HG03064 (cell line): ENCODE measurements at regions not wholly inside any gene's neighbourhood (a gene's known extent, or its start where the extent isn't known, plus 50 kb on each side); places are given as distances from the start of the nearest gene placed in this dataset.
"Not testable (repeated sequence)": the region's sequence is repeated elsewhere in the genome, so short reads cannot be mapped to it uniquely, and the experiment has no call there.

Experiments used
- ATAC-seq: cut with Tn5 transposase; IDR thresholded peaks from one replicate; pipeline ENCODE4 v1.9.1; 2021; ENCODE audit warnings: low read depth; ENCODE audit not compliant: unreplicated experiment

DNA sequence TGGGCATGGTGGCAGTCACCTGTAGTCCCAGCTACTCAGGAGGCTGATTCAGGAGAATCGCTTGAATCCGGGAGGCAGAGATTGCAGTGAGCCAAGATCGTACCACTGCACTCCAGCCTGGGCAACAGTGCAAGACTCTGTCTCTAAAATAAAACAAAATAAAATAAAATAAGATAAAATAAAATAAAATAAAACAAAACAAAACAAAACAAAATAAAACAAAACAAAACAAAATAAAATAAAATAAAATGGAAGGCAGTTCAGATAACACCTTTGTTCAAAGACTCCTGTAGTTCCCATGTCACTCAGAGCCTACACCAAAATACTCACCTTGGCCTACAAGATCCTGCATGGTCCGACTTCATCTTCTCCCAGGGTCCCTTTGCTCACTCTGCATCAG is 61.3 kb downstream of the SYF2 start:
- ATAC-seq: not testable (repeated sequence)

- no peak for ATAC-seq
These were observed 61.9 kb downstream of the SYF2 start for GRCh38 chr1:25170439-25170838.

- ATAC-seq: no peak
These were observed 62.7 kb downstream of the SYF2 start for GRCh38 chr1:25169610-25170009.

DNA sequence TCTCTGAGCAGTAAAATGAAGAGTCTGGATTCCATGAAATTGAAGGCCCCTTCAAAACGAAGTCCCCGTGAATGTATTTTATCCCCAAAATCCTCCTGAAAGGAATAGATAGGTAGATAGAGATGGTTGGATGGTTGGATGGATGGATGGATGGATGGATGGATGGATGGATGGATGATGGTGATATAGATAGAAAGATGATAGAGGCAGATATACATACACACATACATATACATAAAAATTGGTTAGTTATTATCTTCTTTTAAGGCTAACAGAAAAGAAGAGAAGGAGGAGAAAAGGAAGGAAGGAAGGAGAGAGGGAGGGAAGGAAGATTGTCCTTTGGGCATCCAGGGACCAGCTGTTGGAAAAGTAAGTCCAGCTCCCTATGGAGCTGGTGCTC is 63.1 kb downstream of the SYF2 start:
- no peak for ATAC-seq

- no peak for ATAC-seq
These were observed 63.9 kb downstream of the SYF2 start for GRCh38 chr1:25168193-25169071.

- no peak for ATAC-seq
These were observed 64.8 kb downstream of the SYF2 start for GRCh38 chr1:25167269-25168192.

GRCh38 chr1:25166847-25167246 is 65.5 kb downstream of the SYF2 start:
- ATAC-seq: no peak

- no peak for ATAC-seq
These were observed 68.3 kb downstream of the SYF2 start for GRCh38 chr1:25163986-25164385.

GRCh38 chr1:25161981-25162380 is 70.3 kb downstream of the SYF2 start:
- ATAC-seq: no peak

DNA sequence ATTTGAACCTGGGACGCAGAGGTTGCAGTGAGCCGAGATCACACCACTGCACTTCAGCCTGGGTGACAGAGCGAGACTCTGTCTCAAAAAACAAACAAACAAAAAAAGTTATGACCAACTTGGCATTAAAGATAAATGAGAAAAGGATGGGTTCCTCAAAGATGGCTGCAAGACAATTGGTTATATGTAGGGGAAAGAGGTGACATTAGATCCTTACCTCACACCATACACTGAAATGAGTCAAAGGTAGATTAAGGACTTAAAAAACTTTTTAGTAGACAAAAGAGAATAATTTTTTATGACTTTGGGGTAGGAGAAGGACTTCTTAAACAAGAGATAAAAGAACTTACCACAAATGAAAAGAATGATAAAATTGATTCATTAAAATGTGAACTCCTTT is 74.5 kb downstream of the SYF2 start:
- no peak for ATAC-seq

GRCh38 chr1:25150985-25151495 is 81.3 kb downstream of the SYF2 start:
- ATAC-seq: no peak

DNA sequence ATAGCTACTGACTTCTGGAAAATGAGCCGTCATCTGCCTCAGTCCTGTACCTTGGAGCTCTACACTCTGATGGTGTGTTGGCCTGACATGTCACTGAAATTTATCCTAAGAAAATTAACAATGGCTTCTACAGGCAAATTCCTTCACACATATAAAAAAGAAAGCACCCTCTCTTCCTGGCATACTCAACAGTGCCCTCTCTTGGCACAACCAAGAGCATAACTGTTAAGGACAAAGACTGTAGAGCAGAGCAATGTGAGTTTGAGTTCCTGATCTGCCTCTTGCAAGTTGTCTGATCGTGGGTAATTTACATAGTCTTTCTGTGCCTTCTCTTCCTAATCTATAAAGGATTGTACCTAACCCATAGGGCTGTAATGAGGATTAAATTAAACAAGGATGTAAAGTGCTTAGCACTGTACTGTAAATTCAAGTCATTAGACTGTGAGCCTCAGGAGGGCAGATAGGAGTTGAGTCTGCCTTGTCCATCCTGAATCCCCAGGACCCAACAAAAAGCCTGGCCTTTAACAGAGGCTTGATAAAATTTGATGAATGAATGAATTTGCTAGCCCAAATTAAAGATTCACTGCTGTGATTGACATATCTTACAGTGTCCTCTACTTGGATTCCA is 83.5 kb downstream of the SYF2 start:
- no peak for ATAC-seq

GRCh38 chr1:25146451-25146855 is 85.8 kb downstream of the SYF2 start:
- ATAC-seq: no peak

GRCh38 chr1:25145775-25146393 is 86.4 kb downstream of the SYF2 start:
- ATAC-seq: no peak

DNA sequence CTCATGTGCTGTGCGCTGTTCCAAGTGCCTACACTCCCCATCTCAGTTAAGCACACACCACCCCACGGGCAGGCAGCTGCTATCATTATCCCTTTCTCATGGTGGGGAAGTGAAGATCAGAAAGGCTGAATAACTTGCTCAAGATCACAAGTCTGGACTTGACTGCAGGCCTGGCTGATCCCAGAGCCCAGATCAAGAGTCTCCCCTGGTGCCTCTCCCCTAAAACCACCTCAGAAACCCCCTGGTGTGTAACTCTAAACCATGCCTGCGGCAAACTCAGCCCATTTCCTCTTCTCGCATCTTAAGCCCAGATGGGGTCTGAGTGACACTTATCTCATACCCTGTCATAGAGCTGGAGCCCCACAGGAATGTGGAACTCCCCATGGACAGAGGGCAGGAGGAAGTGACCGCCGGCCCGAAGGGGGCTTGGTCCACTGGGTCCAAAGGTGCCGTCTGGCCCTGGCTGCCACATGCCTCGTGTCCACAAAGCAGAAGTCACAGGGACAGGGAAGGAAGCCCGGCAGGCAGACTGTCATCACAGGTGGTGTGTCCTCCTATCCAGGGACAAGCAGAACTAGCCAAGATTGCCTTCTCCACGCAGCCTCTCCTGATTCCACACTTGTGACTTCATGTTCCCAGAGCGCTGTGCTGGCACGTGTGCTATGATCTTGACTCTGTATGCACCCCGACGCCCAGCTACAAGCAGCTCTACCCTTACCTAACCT is 92.1 kb downstream of the SYF2 start:
- ATAC-seq: peak; percentile 61

DNA sequence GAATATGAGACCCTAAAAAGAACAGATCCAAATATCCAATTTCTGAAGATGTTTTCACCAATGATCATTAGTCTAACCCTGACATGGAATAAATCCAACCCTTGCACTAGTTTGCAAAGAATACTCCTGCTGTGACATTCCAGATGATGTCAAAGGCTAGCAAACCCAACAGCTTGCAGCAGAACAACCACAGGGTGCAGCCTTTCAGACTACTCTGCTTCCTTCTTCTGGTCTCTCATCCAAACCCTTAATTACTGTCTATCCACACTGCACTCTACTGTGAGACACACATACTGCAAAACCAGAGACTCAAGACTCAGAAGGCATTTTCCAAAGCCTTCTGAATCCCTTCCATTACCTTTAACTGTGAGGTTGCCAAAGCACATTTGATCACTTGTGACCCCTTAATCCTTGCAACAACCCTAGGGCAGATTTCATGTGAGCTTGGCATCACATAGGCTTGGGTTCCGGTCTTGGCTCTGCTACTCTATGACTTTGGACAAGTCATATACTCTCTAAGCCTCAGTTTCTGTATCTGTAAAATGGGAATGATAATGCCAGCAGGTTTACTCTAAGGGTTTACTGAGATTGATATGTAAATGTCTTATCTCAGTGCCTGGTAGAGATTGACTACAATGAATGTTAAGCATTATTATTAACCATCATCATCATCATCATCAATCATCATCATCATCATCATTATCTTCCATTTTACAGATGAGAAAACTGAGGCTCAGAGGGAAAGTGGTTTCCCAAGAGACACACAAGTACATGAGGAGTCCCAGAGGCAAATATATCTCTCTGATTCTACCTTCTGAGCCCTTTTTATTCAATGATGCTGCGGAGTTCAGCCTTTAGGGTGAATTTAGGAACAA is 94.5 kb downstream of the SYF2 start:
- no peak for ATAC-seq

DNA sequence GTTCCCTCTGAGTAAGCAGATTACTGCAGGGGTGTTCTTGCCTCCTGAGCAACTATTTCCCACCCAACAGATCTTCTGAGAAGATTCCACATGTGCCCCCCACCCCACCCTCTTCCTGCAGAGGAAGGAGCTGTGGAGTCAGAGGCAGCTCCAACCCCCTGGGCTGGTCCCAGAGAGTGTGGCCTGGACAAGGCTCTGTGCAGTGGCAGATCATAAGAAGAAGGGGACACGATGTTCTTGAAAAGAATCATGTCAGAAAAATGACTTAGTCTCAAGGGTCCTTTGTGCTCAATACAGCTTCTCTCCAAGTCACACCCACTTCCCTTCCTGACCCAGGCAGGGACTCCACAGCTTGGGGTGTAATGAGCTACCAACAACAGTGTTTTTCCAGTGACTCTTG is 95.2 kb downstream of the SYF2 start:
- no peak for ATAC-seq

GRCh38 chr1:25135909-25136308 is 96.4 kb downstream of the SYF2 start:
- ATAC-seq: no peak
